ENCODE measurements at regions not wholly inside any gene's neighbourhood (a gene's known extent, or its start where the extent isn't known, plus 50 kb on each side); places are given as distances from the start of the nearest gene placed in this dataset.

DNA sequence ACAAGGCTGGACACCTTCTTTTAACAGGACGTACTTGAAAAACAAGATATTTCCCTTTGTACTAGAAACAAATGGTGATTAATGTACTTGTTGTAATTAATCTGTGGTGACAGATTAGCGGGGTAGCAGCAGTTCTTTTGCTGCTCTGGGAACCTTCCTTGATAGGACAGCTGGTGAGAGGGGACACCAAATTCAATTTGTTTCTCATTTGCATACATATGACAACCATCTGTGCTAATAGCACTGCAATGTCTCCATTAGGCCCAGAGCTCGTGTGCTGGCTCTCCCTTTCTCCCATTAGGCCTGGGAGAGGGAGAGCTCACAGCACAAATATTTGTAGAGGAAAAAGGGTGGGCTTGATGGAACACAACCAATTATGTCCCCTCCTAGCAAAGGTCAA, 221.0 kb upstream of the HS3ST3A1 start:
- Histone ChIP-seq H3K27ac (no peak overlapping the region), H3K4me1 (no peaks in the 10 kb centered on the region), H3K9me3 (no peaks in the 10 kb centered on the region), H3K27me3 (no peaks in the 10 kb centered on the region), H3K36me3 (no peaks in the 10 kb centered on the region), H3K4me3 (no peak overlapping the region)
- intact Hi-C loops (cut with DNase I) = no loop called here
- TF ChIP-seq POLR2A (IDR thresholded peaks at IDR 0.05) = no peak
- TF ChIP-seq, protein P1, sequence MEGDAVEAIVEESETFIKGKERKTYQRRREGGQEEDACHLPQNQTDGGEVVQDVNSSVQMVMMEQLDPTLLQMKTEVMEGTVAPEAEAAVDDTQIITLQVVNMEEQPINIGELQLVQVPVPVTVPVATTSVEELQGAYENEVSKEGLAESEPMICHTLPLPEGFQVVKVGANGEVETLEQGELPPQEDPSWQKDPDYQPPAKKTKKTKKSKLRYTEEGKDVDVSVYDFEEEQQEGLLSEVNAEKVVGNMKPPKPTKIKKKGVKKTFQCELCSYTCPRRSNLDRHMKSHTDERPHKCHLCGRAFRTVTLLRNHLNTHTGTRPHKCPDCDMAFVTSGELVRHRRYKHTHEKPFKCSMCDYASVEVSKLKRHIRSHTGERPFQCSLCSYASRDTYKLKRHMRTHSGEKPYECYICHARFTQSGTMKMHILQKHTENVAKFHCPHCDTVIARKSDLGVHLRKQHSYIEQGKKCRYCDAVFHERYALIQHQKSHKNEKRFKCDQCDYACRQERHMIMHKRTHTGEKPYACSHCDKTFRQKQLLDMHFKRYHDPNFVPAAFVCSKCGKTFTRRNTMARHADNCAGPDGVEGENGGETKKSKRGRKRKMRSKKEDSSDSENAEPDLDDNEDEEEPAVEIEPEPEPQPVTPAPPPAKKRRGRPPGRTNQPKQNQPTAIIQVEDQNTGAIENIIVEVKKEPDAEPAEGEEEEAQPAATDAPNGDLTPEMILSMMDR (IDR thresholded peaks at IDR 0.05) = no peak
- no peak for DNase-seq
- 59% methylated on average over 3 of the region's 3 CpGs for WGBS (ENCODE audit: insufficient coverage, low coverage, low lambda C conversion rate, missing lambda C conversion rate)
- ATAC-seq = no peak

DNA sequence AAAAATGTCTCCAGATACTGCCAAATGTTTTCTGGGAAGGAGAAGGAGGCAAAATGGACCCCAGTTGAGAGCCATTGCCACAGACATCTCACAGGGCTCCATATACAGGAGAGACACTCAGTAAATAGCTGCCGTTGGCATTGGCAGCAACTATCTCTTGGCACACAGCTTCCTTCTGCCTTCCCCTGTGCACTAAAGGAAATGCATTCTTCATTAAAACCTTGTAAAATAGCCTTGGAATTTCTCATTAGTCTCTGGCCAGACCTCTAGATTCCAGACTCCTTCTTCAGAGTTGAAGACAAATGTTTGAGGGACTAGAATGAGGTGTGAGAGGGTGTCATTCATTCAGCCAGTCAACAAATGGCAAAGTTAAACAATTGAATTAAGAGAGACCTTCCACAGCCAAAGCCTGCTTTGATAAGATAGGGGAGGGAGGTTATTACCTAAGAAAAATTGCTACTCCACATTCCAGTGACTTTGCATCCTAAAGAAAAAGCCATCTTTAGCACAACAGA, 223.9 kb upstream of the HS3ST3A1 start:
- no CpG with 5 or more reads among the region's 1 CpG for WGBS (ENCODE audit: insufficient coverage, low coverage, low lambda C conversion rate, missing lambda C conversion rate)
- no peaks in the 10 kb centered on the region for H3K36me3 ChIP-seq

DNA sequence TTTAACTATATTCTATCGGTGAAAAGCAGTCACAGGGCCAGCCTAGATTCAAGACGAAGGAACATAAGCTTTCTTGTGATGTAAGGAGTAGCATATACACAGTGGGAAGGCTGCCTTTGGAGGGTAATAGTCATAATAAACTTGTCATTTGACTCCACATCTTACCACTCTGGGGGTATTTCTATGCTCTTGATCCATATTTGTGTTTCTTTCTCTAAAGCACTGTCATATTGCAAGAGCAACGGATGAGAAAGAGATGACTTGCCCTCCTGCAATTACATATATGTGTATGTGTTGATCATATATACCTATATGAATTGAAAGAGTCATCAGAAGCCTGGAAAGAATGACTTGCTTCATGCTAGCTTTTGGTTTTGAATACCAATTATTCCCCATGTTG, 225.4 kb upstream of the HS3ST3A1 start:
- H3K36me3 ChIP-seq = no peaks in the 10 kb centered on the region
- no peaks in the 10 kb centered on the region for H3K9me3 ChIP-seq
- DNase-seq = no peak
- 57% methylated on average over 3 of the region's 3 CpGs for WGBS (ENCODE audit: insufficient coverage, low coverage, low lambda C conversion rate, missing lambda C conversion rate)
- H3K4me1 ChIP-seq = no peaks in the 10 kb centered on the region
- H3K27me3 ChIP-seq = no peaks in the 10 kb centered on the region
- TF ChIP-seq, protein P1 (IDR thresholded peaks at IDR 0.05) = no peak
- TF ChIP-seq POLR2A (IDR thresholded peaks at IDR 0.05) = no peak
- intact Hi-C loops (cut with DNase I) = no loop called here
- no peak overlapping the region for H3K27ac ChIP-seq
- H3K4me3 ChIP-seq = no peak overlapping the region
- no peak for ATAC-seq

More for the DNA sequence above, 223.9 kb upstream of the HS3ST3A1 start:
- H3K27me3 ChIP-seq = no peaks in the 10 kb centered on the region
- TF ChIP-seq, protein P1 (IDR thresholded peaks at IDR 0.05) = no peak
- ATAC-seq (no peak), DNase-seq (no peak)
- H3K27ac ChIP-seq = no peak overlapping the region
- intact Hi-C loops (cut with DNase I) = no loop called here
- H3K9me3 ChIP-seq = no peaks in the 10 kb centered on the region
- no peaks in the 10 kb centered on the region for H3K4me1 ChIP-seq
- no peak overlapping the region for H3K4me3 ChIP-seq

DNA sequence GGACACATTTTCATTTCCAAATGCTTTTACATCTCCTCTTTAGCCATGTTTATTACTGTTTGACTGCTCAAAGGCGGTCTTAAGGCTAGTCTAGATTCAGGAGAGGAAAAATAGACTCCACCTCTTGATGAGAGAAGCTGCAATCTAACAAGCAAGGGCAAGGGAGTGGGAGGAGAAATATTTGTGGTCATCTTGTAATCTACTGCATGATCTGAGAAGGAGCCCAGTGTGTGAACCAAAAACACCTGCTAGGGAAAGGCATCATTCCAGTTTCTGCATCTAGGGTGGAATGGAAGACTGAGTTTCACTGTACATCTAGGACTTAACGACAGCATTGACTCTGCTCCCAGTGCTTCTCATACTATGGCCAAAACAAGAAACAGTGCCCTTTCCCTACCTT, 232.2 kb upstream of the HS3ST3A1 start:
- H3K27me3 ChIP-seq = no peaks in the 10 kb centered on the region
- intact Hi-C loops (cut with DNase I) = no loop called here
- no peak for ATAC-seq
- H3K9me3 ChIP-seq = no peaks in the 10 kb centered on the region
- H3K4me3 ChIP-seq = no peak overlapping the region
- no peaks in the 10 kb centered on the region for H3K36me3 ChIP-seq
- no peak for TF ChIP-seq POLR2A (IDR thresholded peaks at IDR 0.05)
- TF ChIP-seq, protein P1 (IDR thresholded peaks at IDR 0.05) = no peak
- H3K27ac ChIP-seq = no peak overlapping the region
- H3K4me1 ChIP-seq = no peaks in the 10 kb centered on the region
- 82% methylated on average over 1 of the region's 2 CpGs for WGBS (ENCODE audit: insufficient coverage, low coverage, low lambda C conversion rate, missing lambda C conversion rate)
- no peak for DNase-seq

DNA sequence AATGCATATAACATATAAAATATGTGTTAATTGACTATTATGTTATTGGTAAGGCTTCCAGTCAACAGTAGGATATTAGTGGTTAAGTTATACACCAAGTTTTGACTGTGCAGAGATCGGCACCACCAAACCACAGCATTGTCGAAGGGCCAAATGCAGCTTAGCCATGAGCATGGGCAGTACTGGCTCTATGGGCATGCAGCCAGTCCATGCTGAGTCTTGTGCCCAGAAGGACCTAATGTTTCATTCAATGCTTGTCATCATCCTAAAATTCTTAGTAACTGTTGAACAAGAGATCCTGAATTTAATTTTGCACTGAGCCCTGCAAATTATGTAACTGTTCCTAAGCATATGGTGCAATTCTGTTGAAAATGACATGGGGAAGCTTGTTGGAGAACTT, 233.4 kb upstream of the HS3ST3A1 start:
- no peaks in the 10 kb centered on the region for H3K36me3 ChIP-seq
- 100% methylated on average over 1 of the region's 2 CpGs for WGBS (ENCODE audit: insufficient coverage, low coverage, low lambda C conversion rate, missing lambda C conversion rate)
- no peak overlapping the region for H3K27ac ChIP-seq
- ATAC-seq (no peak), DNase-seq (no peak)
- no peaks in the 10 kb centered on the region for H3K9me3 ChIP-seq
- no peaks in the 10 kb centered on the region for H3K27me3 ChIP-seq
- no peak overlapping the region for H3K4me3 ChIP-seq
- intact Hi-C loops (cut with DNase I) = no loop called here
- TF ChIP-seq, protein P1 (IDR thresholded peaks at IDR 0.05) = no peak
- TF ChIP-seq POLR2A (IDR thresholded peaks at IDR 0.05) = no peak
- no peaks in the 10 kb centered on the region for H3K4me1 ChIP-seq

Measured in right lobe of liver (tissue), 6 donors.